NCI-H774 (cell line): ENCODE measurements at regions not wholly inside any gene's neighbourhood (a gene's known extent, or its start where the extent isn't known, plus 50 kb on each side); places are given as distances from the start of the nearest gene placed in this dataset.

ENCODE experiments used
- DNase-seq: peaks from one replicate; lab custom pipeline; 2025; lab: John Stamatoyannopoulos, UW

DNA sequence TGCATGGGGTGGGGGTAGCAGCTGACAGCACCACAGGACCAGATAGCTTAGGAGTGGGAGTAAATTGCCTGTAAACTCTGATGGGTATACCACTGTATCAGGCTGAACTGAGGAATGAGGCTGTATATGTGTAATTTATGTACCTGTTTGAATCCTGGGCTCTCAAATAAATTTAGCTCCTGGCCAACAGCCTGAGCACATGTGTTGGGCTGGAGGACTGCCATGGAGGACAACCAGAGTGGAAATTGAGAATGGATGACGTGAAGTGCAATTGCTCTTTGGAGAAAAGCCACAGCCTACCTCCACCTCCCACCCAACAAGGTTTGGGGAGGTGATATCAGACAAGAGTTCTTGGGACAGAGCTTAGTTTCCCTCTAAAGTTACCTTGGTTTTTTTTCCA is 328.6 kb upstream of the PROK2 start:
- DNase-seq, result no peak

DNA sequence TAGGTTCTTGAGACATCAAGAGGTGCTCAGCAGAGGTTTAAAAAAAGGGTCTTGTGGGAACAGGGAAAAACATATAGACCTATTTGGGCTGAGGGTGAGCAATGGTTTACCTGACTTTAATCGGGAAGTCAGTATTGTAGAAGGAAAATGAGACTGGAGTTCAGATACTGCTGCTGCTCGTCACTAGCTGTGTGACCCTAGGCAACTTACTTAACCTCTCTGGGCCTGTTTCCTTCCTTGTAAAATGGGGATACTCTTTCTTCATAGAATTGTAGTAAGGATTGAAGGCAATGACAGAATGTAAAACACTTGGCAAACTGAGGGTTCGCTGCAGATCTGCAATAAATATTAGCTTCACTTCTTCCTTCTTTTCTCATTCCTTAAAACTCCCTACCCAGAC is 327.5 kb upstream of the PROK2 start:
- no peak for DNase-seq

DNA sequence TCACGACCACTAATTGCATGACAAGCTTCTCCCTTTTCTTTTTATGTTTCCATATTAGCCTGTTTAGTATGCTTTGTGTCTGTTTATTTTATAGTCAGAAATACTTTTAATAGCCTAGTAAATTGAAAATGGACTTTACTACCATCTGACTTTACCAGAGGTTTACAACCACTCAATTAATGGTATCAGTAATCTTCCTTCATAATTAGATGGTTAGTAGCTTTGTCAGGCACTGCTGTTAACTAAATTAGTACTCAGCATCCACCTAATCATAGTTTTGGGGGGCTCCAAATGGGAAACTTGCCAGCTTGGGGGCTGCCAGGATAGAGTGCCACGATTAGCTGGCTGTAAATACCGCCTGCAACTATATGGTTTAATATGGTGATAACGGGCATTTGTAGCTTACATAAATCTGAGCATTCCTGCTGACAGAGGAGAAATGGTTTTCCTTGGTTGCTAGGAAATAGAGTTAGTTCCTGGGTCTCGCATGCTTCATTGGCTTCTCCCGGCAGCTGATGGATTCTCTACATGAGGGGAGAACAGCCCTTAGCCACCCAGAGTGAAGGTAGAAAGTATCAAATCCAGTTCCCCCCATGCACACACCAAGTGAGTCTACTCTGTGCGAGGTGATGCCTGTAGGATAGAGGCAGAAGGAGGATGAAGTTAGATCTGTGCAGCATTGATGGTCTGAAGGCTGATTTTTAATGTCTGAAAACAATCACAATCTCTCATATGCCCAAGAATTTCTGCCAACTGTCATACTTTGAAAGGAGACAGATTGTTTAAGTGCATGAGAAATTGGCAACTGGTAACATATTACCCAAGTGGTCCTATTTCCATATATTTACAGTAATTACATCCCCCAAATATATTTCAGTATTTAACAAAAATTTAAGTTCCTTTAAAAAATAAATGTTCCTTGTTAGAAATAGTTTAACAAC is 326.6 kb upstream of the PROK2 start:
- no peak for DNase-seq

DNA sequence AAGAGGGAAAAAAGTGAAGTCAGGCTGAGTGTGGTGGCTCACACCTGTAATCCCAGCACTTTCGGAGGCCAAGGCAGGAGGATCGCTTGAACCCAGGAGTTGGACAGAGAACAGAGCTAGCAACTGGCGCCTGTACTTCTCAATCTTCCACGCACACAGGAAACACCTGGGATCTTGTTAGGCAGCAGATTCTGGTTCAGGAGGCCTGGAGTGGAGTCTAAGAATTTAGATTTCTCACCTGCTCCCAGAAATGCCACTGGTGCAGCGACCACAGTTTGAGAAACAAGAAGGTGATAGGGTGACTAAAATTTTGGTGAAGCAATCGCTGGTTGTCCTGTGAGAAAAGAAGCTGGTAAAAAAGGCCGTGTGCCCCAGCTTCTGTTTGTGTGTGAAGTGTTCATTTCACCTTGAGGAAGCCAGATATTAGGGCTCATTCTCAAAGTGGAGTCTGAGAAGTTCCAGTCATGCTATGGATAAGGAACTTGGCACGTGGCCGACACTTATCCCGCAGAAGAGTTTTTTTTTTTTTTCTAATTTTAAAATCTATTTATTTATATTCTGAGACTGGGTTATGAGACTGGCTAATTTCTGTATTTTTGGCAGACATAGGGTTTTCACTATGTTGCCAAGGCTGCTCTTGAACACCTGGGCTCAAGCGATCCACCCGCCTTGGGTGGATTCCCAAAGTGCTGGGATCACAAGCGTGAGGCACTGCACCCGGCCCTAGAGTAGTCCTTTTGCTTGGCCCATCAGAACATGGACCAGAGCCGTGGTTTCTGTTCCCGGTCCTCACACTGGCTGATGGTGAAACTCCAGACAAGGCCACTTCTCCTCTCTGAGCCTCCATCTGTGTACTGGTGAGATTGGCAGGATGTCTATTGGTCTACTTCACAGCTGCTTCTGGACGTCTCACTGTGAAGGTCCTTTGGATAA is 324.6 kb upstream of the PROK2 start:
- DNase-seq, result no peak

DNA sequence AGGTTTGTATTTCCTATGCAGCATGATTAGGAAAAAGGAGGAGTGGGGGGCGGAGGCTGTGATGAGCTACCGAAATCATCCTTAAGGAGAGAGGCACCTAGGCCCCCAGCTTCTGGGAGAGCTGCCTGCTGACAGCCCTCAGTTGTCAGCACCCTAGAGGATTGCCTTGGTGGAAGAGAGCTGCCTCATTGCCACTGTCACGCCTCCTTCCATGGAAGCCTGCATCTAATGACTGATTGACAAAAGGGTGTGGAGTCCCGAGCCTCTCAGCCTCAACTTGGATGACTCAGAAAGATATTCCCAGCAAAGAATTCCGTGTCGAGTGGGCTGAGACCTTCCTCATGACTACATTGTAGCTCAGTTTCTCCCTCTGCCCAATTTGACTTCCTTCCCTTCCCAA is 320.4 kb upstream of the PROK2 start:
- DNase-seq, result no peak

DNA sequence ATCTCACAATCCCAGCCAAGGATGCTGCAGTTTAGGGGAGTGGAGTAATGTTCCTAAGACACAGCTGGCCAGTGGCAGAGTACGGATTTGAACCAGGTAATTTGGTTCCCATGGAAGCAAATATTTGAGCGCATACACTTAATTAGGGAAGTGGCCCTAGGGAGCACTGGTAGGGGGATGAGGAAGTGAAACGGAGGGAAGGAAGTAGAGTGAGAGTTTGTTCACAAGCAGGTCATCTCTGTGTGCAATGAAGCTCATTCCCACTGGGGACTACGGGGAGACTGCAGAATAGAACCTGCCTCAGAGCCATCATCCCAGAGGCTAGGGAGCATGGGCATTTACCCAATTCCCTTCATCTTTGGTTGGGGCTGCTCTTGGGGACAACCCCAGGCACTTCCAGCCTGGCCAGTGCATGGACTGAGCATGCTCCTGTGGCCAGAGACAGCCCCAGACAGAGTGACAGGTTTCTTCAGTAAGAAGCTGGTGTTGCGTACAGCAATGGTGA is 317.2 kb upstream of the PROK2 start:
- DNase-seq, result no peak

DNA sequence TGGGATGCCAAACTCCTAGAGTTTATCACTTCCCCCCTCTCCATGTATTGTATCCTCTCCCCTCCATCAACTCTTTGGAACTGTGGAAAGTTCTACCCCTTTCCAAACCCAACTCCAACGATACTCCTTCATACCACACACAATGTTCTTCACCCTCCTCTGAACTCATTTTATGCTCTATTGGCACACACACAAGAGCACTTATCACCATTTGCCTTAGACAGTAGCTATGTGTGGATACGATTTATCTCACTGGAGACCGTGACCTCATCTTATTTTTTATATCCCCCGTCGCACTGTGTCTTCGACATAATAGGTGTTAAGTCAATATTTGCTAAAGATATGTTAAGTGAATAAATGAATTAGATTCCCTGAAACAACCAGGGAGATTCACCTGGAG is 316.5 kb upstream of the PROK2 start:
- DNase-seq, result no peak

DNA sequence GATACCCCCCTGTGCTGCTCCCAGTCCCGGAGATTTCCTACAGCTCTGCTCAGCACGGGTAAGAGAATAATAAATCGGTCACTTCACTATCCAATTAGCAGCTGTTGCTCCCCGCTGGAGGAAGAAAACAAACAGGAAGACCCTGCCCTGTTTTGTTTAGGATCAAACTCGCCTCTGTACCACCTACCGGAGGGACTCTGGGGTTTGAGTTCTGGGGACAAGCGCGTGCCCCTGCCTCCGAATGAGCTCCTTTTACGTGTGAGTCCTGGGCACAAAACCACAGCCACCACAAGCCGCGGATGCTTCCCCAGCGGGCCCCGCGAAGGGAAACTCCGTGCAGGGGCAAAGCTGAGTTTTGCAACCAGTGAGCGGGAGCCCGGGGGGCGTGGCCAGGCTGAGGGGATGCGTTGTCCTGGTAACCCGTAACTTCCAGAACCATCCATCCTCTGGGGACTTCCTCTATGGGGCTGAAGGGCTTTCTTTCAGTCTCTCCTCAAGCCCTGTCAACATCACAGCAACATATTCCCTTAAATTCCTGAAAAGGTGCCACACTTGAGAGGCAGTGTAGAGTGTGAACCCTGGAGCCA is 315.7 kb upstream of the PROK2 start:
- peak; percentile 5 for DNase-seq

DNA sequence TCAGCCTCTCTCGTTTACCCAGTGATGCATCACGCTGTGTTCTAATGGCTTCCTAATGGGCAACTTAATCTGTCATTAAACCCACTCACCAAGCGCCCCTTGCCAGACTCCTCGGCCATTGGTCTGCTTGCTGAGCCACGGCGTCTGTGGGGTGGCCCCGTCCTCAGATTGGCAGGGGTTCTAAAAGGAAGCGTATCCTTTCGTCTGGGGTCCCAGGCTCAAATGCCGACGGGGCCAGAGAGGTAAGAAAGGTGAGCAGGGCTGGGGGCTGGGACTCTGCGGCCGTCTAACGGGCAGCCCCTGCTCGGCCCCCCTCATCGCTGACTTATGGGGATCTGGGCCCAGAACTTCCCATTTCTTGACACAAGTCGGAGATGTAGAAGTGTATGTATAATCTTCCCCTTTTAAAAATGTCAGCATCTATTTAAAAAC is 315.1 kb upstream of the PROK2 start:
- DNase-seq, result no peak

DNA sequence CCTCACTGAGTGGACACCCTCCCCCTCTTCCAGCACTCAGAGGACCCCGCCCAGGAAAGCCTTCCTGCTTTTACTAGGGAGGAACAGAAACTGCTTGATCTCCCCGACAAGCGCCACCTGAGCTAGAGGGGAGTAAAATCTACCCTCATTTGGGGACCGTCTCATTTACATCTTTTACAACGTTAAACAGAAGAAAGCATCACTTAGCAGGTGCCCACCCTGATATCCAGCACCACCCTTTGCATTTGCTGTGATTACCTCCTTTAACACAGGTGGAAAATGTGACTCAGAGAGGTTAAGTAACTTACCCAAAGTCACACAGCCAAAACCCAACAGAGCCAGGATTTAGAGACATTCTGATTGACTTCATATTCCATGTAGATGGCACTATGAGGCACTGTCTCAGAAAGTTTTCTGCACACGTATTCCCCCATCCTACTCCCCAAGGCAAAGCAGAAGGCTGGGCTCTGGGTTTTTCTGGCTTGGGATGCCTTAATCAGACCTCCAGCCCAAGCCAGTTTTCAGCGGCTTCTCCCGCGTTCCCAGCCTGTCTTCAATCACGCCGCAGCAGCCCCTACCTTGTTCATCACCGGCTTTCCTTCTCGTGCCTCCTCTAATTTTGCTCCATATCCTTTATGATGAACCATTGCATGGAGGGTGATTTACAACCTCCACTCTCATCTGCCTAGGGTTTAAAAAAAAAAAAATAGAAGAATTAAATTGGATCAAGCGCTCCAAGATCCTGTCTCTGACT is 314.6 kb upstream of the PROK2 start:
- DNase-seq, result no peak

DNA sequence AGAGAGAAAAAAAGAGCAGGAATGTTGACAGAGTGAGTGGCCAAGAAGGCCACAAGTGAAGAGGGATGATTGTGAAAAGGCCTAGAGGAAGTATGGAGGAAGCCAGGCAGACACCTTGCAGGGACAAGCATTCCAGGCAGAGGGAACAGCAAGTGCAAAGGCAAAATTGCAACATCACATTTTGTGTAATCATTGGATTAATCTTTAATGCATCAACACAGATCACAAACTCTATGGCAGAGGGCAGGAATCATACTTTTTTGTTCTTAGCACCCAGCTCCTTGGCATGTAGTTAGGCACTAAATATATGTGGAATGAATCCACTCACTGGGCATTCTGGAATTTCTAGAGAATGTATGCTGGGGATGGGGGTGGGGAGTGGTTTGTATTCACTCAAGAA is 312.1 kb upstream of the PROK2 start:
- DNase-seq, result no peak

DNA sequence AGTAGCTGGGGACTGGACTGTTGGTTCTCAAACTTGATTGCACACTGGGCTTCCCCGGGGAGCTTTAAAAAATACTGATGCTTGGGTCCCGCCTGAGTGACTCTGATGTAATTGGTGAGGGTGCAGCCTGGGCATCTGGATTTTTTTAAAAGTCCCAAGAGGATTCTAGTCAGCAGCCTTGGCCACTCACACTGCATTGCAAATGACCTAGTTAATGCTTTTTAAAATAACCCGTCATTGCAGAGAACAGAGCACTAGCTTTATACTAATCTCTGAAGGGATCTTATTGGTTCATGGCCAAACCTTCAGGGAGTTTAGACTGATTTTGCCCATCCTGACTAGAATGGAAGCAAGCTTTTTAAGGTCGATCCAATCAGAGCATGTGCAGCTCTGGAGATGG is 310.6 kb upstream of the PROK2 start:
- no peak for DNase-seq

DNA sequence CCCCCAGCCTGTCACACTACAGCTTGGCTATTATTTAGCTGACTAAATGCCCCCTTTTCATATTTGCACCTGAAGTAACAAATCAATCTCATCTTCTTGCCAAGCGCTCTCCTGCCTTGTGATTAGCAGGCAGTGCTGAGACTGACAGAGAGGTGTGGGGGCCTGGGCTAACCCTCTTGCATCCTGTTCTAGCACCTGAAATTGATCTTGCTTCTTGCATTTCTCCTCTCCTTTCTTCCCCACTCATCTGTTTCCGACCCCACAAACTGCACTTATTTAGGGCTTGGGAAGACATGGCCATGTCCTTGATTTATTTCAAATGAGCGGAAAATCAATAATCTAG is 309.0 kb upstream of the PROK2 start:
- no peak for DNase-seq

DNA sequence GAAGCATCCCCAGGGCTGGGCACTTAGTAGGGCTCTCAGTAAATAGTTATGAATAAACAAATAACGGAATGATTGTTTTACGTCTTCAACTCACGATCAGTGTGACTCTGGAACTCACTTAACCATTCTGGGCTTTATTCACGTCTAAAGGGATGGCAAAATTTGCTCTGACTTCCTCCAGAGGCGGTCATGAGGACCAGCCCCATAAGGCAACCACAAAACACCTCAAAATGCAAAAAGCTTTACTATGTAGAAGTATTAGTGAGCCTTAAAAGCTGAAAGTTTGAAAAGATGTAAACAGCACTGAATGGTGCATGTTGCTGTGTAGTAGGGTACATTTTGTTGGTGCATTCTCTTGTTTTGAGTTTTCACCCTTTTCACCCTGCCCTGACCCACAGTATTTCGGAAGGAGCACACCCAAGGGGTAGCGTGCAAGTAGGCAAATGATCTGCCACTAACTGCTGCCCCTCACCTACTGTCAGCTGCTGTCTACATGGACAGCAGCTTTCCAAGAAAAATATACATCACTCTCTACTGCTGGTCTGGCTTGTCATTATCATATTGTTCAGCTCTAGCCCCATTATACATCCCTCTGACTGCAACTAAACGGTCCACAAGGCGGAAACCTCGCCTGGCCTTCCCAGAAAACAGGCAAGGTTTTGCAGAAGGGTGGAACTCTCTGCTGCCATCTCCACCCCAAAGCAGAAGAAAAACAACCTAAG is 308.5 kb upstream of the PROK2 start:
- DNase-seq, result no peak

DNA sequence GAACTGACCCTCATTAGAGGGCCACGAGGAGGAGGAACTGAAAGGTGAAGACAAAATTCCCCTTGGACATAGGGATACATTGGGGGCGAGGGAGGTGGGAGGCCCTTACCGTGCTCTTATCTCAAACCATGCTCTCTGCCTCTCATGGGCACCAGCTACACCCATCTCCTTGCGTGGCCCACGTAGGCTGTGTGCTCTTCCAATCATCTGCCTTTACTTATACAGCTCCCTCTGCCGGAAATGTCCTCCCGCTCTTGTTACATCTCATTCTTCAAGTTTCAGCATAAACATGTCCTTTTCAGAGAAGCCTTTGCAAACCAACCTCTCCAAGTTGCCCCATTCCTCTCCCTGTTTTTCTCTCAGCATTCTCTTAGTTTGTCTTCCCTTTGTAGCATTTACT is 307.8 kb upstream of the PROK2 start:
- no peak for DNase-seq

DNA sequence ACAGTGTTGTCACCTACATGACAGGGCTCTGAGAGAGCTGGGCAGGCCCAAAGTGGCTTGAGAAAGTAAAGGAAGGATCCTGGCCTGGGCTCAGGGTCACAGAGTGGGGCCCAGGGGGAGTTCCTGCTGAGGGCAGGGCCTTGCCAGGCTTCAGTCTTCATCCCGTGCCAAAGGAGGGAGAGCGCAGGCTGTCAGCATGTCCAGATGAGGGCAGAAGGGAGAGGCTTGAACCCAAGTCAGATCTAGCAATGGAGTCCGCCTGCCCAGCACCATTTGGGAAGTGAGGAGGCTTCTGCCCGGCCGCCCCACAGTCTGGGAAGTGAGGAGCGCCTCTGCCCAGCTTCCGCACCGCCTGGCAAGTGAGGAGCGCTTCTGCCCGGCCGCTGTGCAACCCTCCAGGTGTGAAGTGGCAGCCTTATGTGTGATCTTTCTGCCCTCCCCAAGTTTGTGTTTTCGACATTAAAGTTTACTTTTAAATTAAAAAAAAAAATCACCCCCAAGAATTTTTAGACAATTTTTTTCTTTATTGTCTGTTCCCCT is 303.6 kb upstream of the PROK2 start:
- DNase-seq, result no peak

DNA sequence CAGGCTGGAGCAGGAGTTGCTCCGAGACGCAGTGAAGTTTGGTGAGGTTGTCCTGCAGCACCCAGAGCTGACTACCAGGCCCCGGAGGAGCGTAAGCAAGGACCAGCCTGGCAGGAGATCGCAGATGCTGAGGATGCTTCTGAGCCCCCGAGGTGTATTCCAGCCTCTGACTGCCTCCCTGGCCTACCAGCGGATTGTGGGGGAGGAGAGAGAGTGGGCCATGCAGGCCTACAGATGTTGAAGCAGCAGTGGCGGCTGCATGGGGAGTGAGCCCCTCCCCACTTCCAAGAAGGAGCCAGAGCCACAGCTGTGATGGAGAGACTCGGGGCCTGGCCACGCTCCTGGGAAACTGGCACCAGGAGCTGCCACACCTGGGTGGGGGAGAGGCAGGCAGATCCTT is 302.5 kb upstream of the PROK2 start:
- no peak for DNase-seq

DNA sequence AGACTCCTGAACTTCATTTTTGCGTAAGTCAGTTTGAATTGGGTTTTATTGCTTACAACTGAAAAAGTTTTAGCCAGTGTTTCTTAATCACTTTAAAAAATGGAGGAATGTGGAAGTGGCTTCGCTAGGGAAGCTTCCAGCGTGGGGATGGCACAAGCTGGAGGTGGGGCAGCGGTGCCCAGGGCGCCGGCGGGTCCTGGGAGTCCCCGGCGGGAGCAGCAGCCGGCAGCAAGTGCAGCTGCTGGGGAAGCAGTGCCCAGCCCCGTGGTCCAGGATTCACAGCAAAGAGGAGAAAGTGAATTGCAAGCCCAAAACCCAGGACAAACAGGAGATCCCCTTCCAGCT is 301.8 kb upstream of the PROK2 start:
- DNase-seq, result no peak

DNA sequence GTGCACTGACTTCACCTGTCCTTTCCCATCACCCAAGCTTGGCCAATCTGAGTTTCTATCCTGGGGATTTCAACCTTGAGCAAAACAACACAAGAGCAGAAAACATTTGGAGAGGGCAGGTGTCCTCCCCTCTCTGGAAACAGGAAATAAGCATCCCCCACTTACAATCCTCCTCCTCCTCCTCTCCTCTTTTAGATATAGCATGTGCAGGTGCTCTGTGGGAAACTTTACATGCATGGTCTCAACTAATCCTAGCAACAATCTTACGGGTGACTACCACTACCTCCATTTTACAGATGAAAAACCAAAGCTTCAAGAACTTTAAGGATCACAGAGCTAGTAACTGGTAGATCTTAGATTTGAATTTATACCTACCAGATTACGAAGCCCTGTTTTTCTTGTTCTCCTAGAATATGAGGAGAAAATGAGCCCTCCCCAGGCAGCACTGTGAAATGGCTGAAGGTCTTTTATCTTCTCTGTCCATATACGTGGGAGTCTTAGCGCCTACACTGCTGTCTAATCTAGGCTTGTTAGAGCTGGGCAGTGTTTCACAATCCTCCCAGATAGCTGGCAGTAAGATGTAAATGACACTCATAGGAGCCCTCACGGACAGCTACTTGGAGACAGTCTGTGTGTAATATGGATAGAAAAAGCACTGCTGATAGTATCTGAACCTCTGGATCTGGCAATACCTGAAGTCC is 301.2 kb upstream of the PROK2 start:
- DNase-seq, result no peak

DNA sequence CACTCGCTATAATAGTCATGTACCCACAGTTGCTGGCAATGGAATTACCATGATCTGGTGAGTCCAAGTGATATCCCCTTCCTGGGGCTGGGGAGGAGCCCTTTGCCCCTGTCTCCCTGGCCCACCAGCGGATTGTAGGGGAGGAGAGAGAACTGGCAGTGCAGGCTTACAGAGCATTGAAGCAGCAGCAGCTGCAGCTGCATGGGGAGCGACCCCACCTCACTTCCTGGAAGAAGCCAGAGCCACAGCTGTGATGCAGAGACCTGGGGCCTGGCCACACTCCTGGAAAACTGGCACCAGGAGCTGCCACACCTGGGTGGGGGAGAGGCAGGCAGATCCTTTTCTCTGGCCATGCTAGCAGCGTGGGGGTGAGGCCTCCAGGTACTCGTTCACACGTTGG is 300.1 kb upstream of the PROK2 start:
- DNase-seq, result no peak
